Liver (tissue), 8 donors: ENCODE measurements at regions not wholly inside any gene's neighbourhood (a gene's known extent, or its start where the extent isn't known, plus 50 kb on each side); places are given as distances from the start of the nearest gene placed in this dataset.

Experiments
- DNase-seq: peaks from one replicate; pipeline ENCODE4 v3.0.0-alpha.2; 2017; ENCODE audit warnings: low spot score
- H3K27ac ChIP-seq, 2 donors: one replicate each; pipeline ENCODE4 v1.7.0; 2013; ENCODE audit warnings: inconsistent platforms in 2 of 2, low read length in 2 of 2, control low read depth in 1 of 2, low read depth in 1 of 2, mild to moderate bottlenecking in 1 of 2
- H3K27me3 ChIP-seq, 4 donors: one replicate each; pipeline versions ENCODE4 v1.6.1 to v1.7.0; 2013; ENCODE audit warnings: low read length in 3 of 4, inconsistent platforms in 1 of 4, mild to moderate bottlenecking in 1 of 4, moderate library complexity in 1 of 4; ENCODE audit not compliant: control insufficient read depth in 4 of 4, insufficient read depth in 4 of 4
- H3K36me3 ChIP-seq, 4 donors: one replicate each; pipeline versions ENCODE4 v1.6.1 to v1.7.0; 2013; ENCODE audit warnings: low read length in 3 of 4, mild to moderate bottlenecking in 3 of 4, low read depth in 1 of 4, moderate library complexity in 1 of 4; ENCODE audit not compliant: control insufficient read depth in 4 of 4, insufficient read depth in 3 of 4
- H3K4me1 ChIP-seq, 4 donors: one replicate each; pipeline versions ENCODE4 v1.6.1 to v1.7.0; 2013; ENCODE audit warnings: low read length in 3 of 4, mild to moderate bottlenecking in 3 of 4, moderate library complexity in 1 of 4; ENCODE audit not compliant: control insufficient read depth in 4 of 4, insufficient read depth in 4 of 4
- H3K4me3 ChIP-seq, 3 donors: one replicate each; pipeline versions ENCODE4 v1.6.1 to v1.7.0; 2013; ENCODE audit warnings: low read length in 3 of 3, control low read depth in 1 of 3, low read depth in 1 of 3, mild to moderate bottlenecking in 1 of 3
- H3K9ac ChIP-seq, 2 donors: one replicate each; pipeline ENCODE4 v1.7.0; 2013; ENCODE audit warnings: low read length in 2 of 2, mild to moderate bottlenecking in 2 of 2, moderate library complexity in 2 of 2, control low read depth in 1 of 2, low read depth in 1 of 2
- H3K9me3 ChIP-seq, 4 donors: one replicate each; pipeline versions ENCODE4 v1.6.1 to v1.7.0; 2013; ENCODE audit warnings: low read length in 3 of 4; ENCODE audit not compliant: control insufficient read depth in 4 of 4
- EGR1 ChIP-seq, 2 donors: IDR thresholded peaks; 2 replicates each; pipeline ENCODE4 v1.6.1; 2016 to 2018; ENCODE audit warnings: antibody characterized with exemption in 2 of 2, low read depth in 2 of 2
- FOXA1 ChIP-seq: IDR thresholded peaks from 2 replicates; pipeline ENCODE4 v1.6.1; 2016; ENCODE audit warnings: antibody characterized with exemption
- FOXA2 ChIP-seq: IDR thresholded peaks from 2 replicates; pipeline ENCODE4 v1.6.1; 2016; ENCODE audit warnings: antibody characterized with exemption
- GABPA ChIP-seq, 2 donors: IDR thresholded peaks in 1 of 2; conservative IDR thresholded peaks in 1 of 2; 2 replicates each; pipeline ENCODE4 v1.6.1; 2016; ENCODE audit warnings: antibody characterized with exemption in 2 of 2, mild to moderate bottlenecking in 1 of 2, moderate library complexity in 1 of 2
- HNF4A ChIP-seq, 2 donors: conservative IDR thresholded peaks; 2 replicates each; pipeline ENCODE4 v1.6.1; 2016; ENCODE audit warnings: antibody characterized with exemption in 2 of 2, mild to moderate bottlenecking in 2 of 2
- HNF4G ChIP-seq: IDR thresholded peaks from 2 replicates; pipeline ENCODE4 v1.6.1; 2016; ENCODE audit warnings: antibody characterized with exemption
- JUND ChIP-seq, 2 donors: IDR thresholded peaks; 2 replicates each; pipeline ENCODE4 v1.6.1; 2016; ENCODE audit warnings: antibody characterized with exemption in 2 of 2
- NR2F2 ChIP-seq: IDR thresholded peaks from 2 replicates; pipeline ENCODE4 v1.6.1; 2016; ENCODE audit warnings: antibody characterized with exemption
- RAD21 ChIP-seq, 2 donors: IDR thresholded peaks; 2 replicates each; pipeline ENCODE4 v1.6.1; 2016; ENCODE audit warnings: antibody characterized with exemption in 2 of 2, mild to moderate bottlenecking in 2 of 2
- RXRA ChIP-seq, 2 donors: IDR thresholded peaks; 2 replicates each; pipeline ENCODE4 v1.6.1; 2017 to 2018; ENCODE audit warnings: antibody characterized with exemption in 2 of 2, mild to moderate bottlenecking in 1 of 2
- TAF1 ChIP-seq: conservative IDR thresholded peaks from 2 replicates; pipeline ENCODE4 v1.6.1; 2016; ENCODE audit warnings: antibody characterized with exemption, mild to moderate bottlenecking
- YY1 ChIP-seq: IDR thresholded peaks from 2 replicates; pipeline ENCODE4 v1.6.1; 2016; ENCODE audit warnings: antibody characterized with exemption, mild to moderate bottlenecking
- WGBS: extraction: QIAGEN DNeasy Blood & Tissue Kit; methylation state at CpG from one replicate; pipeline ENCODE4 v1.1.7; 2013; 5-methylcytosine and 5-hydroxymethylcytosine counted together
- TF ChIP-seq, protein P1 (sequence below): IDR thresholded peaks from 2 replicates; pipeline ENCODE4 v1.6.1; 2016; ENCODE audit warnings: antibody characterized with exemption
- TF ChIP-seq, protein P2 (sequence below): IDR thresholded peaks from 2 replicates; pipeline ENCODE4 v1.6.1; 2016; ENCODE audit warnings: antibody characterized with exemption
- TF ChIP-seq, protein P3 (sequence below): IDR thresholded peaks from 2 replicates; pipeline ENCODE4 v1.6.1; 2016; ENCODE audit warnings: antibody characterized with exemption, mild to moderate bottlenecking
- TF ChIP-seq, protein P4 (sequence below): fragments of 150-350 bp; IDR thresholded peaks from 2 replicates; pipeline ENCODE4 v1.5.1; 2017; ENCODE audit warnings: improper control_type of control experiment, low read depth, low read length; ENCODE audit not compliant: missing input control
- TF ChIP-seq, protein P5 (sequence below): IDR thresholded peaks from 2 replicates; pipeline ENCODE4 v1.6.1; 2016; ENCODE audit warnings: antibody characterized with exemption
- donor health status: healthy.
- donor health status: healthy.
- donor health status: healthy.
- donor health status: healthy.
- donor health status: healthy.

DNA sequence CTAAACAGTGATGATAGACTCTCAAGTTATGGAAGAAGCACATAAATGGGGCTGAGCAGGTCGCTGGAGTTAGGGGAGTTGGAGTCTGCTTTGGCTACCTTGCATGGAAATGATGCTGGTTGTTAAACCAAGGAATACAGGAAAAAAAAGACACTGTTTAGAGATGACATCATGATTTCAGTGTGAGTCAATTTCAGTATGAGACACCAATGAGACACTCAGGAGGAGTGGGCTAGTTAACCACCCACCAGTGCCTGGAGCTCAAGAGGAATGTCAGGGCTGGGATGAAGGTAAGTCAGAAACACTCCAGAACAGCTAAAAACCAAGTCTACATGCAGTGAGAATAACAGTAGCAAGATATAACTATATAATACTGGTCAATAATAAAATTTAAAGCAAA lies 303.6 kb downstream of the SOX11 start:
- DNase-seq = no peak
- no peak overlapping the region for H3K27ac ChIP-seq
- H3K36me3 ChIP-seq = no peaks in the 10 kb centered on the region
- no peak for TF ChIP-seq EGR1 (IDR thresholded peaks at IDR 0.05; ENCODE audit: low read depth in 2 of 2)
- TF ChIP-seq FOXA1 = no peak
- no peak for TF ChIP-seq JUND (IDR thresholded peaks at IDR 0.05)
- no peak for TF ChIP-seq GABPA (IDR thresholded peaks at IDR 0.05 in 1 of 2, conservative IDR thresholded peaks at IDR 0.05 in 1 of 2)
- TF ChIP-seq NR2F2 = no peak
- TF ChIP-seq, protein P1, sequence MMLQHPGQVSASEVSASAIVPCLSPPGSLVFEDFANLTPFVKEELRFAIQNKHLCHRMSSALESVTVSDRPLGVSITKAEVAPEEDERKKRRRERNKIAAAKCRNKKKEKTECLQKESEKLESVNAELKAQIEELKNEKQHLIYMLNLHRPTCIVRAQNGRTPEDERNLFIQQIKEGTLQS = no peak
- TF ChIP-seq, protein P2, sequence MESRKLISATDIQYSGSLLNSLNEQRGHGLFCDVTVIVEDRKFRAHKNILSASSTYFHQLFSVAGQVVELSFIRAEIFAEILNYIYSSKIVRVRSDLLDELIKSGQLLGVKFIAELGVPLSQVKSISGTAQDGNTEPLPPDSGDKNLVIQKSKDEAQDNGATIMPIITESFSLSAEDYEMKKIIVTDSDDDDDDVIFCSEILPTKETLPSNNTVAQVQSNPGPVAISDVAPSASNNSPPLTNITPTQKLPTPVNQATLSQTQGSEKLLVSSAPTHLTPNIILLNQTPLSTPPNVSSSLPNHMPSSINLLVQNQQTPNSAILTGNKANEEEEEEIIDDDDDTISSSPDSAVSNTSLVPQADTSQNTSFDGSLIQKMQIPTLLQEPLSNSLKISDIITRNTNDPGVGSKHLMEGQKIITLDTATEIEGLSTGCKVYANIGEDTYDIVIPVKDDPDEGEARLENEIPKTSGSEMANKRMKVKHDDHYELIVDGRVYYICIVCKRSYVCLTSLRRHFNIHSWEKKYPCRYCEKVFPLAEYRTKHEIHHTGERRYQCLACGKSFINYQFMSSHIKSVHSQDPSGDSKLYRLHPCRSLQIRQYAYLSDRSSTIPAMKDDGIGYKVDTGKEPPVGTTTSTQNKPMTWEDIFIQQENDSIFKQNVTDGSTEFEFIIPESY = no peak
- H3K4me3 ChIP-seq = no peak overlapping the region
- 62% methylated on average over 1 of the region's 1 CpG for whole genome bisulfite sequencing
- peaks cover 0 to 4% (median 0%) of the 10 kb centered on the region in 4 donors for H3K27me3 ChIP-seq
- H3K9me3 ChIP-seq = no peaks in the 10 kb centered on the region
- H3K4me1 ChIP-seq = no peaks in the 10 kb centered on the region
- no peak overlapping the region for H3K9ac ChIP-seq

DNA sequence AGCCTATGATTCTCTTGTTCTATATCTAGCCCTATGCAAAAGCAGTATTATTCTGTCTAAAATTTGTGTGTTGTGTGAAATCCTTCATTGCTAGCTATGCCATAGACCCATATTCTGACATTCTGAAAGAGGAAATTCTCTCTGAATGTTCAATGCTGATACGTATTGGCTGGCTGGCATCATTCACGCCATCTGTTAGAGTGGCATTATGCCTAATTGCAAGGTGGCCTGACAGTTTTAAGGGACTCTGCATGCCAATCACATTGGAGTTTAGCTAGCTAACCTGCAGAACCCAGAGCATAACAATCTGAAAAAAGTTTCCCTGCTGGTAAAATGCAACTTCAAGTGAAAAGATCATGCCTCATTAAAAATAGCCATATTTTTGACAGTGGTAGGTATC lies 316.0 kb downstream of the SOX11 start:
- H3K4me1 ChIP-seq = no peaks in the 10 kb centered on the region
- 72% methylated on average over 2 of the region's 2 CpGs for WGBS
- TF ChIP-seq, protein P2 = no peak
- TF ChIP-seq EGR1 (IDR thresholded peaks at IDR 0.05; ENCODE audit: low read depth in 2 of 2) (no peak), RXRA (IDR thresholded peaks at IDR 0.05) (no peak), NR2F2 (no peak), FOXA1 (no peak), HNF4G (no peak), RAD21 (IDR thresholded peaks at IDR 0.05) (no peak), TAF1 (no peak), GABPA (IDR thresholded peaks at IDR 0.05 in 1 of 2, conservative IDR thresholded peaks at IDR 0.05 in 1 of 2) (no peak), JUND (IDR thresholded peaks at IDR 0.05) (no peak), YY1 (no peak), FOXA2 (no peak), HNF4A (conservative IDR thresholded peaks at IDR 0.05) (no peak)
- TF ChIP-seq, protein P3, sequence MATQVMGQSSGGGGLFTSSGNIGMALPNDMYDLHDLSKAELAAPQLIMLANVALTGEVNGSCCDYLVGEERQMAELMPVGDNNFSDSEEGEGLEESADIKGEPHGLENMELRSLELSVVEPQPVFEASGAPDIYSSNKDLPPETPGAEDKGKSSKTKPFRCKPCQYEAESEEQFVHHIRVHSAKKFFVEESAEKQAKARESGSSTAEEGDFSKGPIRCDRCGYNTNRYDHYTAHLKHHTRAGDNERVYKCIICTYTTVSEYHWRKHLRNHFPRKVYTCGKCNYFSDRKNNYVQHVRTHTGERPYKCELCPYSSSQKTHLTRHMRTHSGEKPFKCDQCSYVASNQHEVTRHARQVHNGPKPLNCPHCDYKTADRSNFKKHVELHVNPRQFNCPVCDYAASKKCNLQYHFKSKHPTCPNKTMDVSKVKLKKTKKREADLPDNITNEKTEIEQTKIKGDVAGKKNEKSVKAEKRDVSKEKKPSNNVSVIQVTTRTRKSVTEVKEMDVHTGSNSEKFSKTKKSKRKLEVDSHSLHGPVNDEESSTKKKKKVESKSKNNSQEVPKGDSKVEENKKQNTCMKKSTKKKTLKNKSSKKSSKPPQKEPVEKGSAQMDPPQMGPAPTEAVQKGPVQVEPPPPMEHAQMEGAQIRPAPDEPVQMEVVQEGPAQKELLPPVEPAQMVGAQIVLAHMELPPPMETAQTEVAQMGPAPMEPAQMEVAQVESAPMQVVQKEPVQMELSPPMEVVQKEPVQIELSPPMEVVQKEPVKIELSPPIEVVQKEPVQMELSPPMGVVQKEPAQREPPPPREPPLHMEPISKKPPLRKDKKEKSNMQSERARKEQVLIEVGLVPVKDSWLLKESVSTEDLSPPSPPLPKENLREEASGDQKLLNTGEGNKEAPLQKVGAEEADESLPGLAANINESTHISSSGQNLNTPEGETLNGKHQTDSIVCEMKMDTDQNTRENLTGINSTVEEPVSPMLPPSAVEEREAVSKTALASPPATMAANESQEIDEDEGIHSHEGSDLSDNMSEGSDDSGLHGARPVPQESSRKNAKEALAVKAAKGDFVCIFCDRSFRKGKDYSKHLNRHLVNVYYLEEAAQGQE = no peak
- TF ChIP-seq, protein P1 = no peak
- TF ChIP-seq, protein P4, sequence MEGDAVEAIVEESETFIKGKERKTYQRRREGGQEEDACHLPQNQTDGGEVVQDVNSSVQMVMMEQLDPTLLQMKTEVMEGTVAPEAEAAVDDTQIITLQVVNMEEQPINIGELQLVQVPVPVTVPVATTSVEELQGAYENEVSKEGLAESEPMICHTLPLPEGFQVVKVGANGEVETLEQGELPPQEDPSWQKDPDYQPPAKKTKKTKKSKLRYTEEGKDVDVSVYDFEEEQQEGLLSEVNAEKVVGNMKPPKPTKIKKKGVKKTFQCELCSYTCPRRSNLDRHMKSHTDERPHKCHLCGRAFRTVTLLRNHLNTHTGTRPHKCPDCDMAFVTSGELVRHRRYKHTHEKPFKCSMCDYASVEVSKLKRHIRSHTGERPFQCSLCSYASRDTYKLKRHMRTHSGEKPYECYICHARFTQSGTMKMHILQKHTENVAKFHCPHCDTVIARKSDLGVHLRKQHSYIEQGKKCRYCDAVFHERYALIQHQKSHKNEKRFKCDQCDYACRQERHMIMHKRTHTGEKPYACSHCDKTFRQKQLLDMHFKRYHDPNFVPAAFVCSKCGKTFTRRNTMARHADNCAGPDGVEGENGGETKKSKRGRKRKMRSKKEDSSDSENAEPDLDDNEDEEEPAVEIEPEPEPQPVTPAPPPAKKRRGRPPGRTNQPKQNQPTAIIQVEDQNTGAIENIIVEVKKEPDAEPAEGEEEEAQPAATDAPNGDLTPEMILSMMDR = no peak
- TF ChIP-seq, protein P5, sequence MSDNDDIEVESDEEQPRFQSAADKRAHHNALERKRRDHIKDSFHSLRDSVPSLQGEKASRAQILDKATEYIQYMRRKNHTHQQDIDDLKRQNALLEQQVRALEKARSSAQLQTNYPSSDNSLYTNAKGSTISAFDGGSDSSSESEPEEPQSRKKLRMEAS = no peak
- H3K9me3 ChIP-seq = no peaks in the 10 kb centered on the region
- no peak for DNase-seq
- no peak overlapping the region for H3K9ac ChIP-seq
- peaks cover 0 to 4% (median 0%) of the 10 kb centered on the region in 4 donors for H3K27me3 ChIP-seq
- no peaks in the 10 kb centered on the region for H3K36me3 ChIP-seq
- no peak overlapping the region for H3K4me3 ChIP-seq
- no peak overlapping the region for H3K27ac ChIP-seq
